ENCODE measurements at regions not wholly inside any gene's neighbourhood (a gene's known extent, or its start where the extent isn't known, plus 50 kb on each side); places are given as distances from the start of the nearest gene placed in this dataset.

DNA sequence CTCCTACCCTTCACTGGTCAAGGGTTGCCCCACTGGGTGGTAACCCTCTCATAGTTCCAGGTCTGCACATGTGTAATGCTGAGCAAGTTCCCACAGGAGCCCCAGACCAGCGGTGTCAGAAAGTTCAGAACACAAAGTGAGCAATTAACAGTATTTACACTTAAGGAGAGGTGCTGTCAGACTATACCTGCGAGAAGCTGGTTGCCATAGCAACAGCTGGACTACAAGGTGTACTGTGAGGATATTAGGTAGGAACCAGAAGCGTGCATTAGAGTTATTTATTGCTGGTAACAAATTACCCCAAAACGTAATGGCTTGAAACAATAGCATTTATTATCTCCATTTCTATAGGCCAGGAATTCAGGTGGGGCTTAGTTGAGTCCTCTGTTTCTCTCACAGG lies 317.0 kb upstream of the RPS23 start:
- TF ChIP-seq, protein P1, sequence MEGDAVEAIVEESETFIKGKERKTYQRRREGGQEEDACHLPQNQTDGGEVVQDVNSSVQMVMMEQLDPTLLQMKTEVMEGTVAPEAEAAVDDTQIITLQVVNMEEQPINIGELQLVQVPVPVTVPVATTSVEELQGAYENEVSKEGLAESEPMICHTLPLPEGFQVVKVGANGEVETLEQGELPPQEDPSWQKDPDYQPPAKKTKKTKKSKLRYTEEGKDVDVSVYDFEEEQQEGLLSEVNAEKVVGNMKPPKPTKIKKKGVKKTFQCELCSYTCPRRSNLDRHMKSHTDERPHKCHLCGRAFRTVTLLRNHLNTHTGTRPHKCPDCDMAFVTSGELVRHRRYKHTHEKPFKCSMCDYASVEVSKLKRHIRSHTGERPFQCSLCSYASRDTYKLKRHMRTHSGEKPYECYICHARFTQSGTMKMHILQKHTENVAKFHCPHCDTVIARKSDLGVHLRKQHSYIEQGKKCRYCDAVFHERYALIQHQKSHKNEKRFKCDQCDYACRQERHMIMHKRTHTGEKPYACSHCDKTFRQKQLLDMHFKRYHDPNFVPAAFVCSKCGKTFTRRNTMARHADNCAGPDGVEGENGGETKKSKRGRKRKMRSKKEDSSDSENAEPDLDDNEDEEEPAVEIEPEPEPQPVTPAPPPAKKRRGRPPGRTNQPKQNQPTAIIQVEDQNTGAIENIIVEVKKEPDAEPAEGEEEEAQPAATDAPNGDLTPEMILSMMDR (IDR thresholded peaks at IDR 0.05; ENCODE audit: low read depth, low read length) = no peak
- TF ChIP-seq EZH2phosphoT487 (IDR thresholded peaks at IDR 0.05; ENCODE audit: low read depth) = no peak
